Fibroblast of lung (primary cell): ENCODE measurements at regions not wholly inside any gene's neighbourhood (a gene's known extent, or its start where the extent isn't known, plus 50 kb on each side); places are given as distances from the start of the nearest gene placed in this dataset.

ENCODE experiments used
- EZH2 ChIP-seq: IDR thresholded peaks from 2 replicates; pipeline ENCODE4 v1.5.1; 2012; ENCODE audit warnings: low read length, control low read depth, mild to moderate bottlenecking; ENCODE audit errors: missing control alignments
- TF ChIP-seq, protein P1 (sequence below), 2 donors: IDR thresholded peaks in 1 of 2; conservative IDR thresholded peaks in 1 of 2; 1 replicate in 1 of 2; 2 replicates in 1 of 2; pipeline ENCODE4 v1.5.1; 2011 to 2012; ENCODE audit warnings: low read length in 2 of 2, control low read depth in 1 of 2, inconsistent platforms in 1 of 2, low read depth in 1 of 2, mild to moderate bottlenecking in 1 of 2

GRCh38 chr9:80163889-80164288 lies 592.1 kb downstream of the TLE4 start:
- TF ChIP-seq, protein P1, sequence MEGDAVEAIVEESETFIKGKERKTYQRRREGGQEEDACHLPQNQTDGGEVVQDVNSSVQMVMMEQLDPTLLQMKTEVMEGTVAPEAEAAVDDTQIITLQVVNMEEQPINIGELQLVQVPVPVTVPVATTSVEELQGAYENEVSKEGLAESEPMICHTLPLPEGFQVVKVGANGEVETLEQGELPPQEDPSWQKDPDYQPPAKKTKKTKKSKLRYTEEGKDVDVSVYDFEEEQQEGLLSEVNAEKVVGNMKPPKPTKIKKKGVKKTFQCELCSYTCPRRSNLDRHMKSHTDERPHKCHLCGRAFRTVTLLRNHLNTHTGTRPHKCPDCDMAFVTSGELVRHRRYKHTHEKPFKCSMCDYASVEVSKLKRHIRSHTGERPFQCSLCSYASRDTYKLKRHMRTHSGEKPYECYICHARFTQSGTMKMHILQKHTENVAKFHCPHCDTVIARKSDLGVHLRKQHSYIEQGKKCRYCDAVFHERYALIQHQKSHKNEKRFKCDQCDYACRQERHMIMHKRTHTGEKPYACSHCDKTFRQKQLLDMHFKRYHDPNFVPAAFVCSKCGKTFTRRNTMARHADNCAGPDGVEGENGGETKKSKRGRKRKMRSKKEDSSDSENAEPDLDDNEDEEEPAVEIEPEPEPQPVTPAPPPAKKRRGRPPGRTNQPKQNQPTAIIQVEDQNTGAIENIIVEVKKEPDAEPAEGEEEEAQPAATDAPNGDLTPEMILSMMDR (conservative IDR thresholded peaks at IDR 0.05 in 1 of 2, IDR thresholded peaks at IDR 0.05 in 1 of 2; ENCODE audit: low read depth in 1 of 2, low read length in 2 of 2) = no peak
- no peak for TF ChIP-seq EZH2
